CD4-positive, CD25-positive, alpha-beta regulatory T cell (primary cell): ENCODE measurements at regions not wholly inside any gene's neighbourhood (a gene's known extent, or its start where the extent isn't known, plus 50 kb on each side); places are given as distances from the start of the nearest gene placed in this dataset.

Experiments
- ATAC-seq, 2 donors: fragments of 150-1000 bp; cut with Tn5 transposase; one replicate each; pipeline ENCODE4 v1.10.0; 2021; ENCODE audit warnings: low read depth in 2 of 2, moderate number of reproducible peaks in 2 of 2, moderate library complexity in 1 of 2
- DNase-seq, 3 donors: peaks; one replicate each; pipeline versions ENCODE4 v3.0.0 to v3.0.0-alpha.2; 2012 to 2022; ENCODE audit warnings: mixed read lengths in 1 of 3
- H3K27ac ChIP-seq: one replicate; pipeline ENCODE4 v1.7.0; 2013; ENCODE audit warnings: mild to moderate bottlenecking, low read length; ENCODE audit not compliant: insufficient read depth, poor library complexity, severe bottlenecking
- H3K27me3 ChIP-seq: one replicate; pipeline ENCODE4 v1.7.0; 2013; ENCODE audit warnings: low read length; ENCODE audit not compliant: control insufficient read depth, insufficient read depth
- H3K36me3 ChIP-seq: one replicate; pipeline ENCODE4 v1.7.0; 2013; ENCODE audit warnings: mild to moderate bottlenecking, low read length, moderate library complexity; ENCODE audit not compliant: control insufficient read depth, insufficient read depth
- H3K4me1 ChIP-seq: 2 replicates; pipeline ENCODE4 v1.7.0; 2013; ENCODE audit warnings: mild to moderate bottlenecking, low read length; ENCODE audit not compliant: insufficient read depth, control insufficient read depth, poor library complexity, severe bottlenecking
- H3K4me3 ChIP-seq: one replicate; pipeline ENCODE4 v1.7.0; 2013; ENCODE audit warnings: low read depth, mild to moderate bottlenecking, low read length, moderate library complexity
- H3K9me3 ChIP-seq, 2 experiments: 1 replicate in 1 of 2; 2 replicates in 1 of 2; pipeline ENCODE4 v1.7.0; 2013; ENCODE audit warnings: low read length in 2 of 2, mild to moderate bottlenecking in 1 of 2, moderate library complexity in 1 of 2; ENCODE audit not compliant: control insufficient read depth in 2 of 2
- H3K27ac Mint-ChIP-seq, 3 donors: one replicate each; pipeline ENCODE4 v1.8.0; 2020 to 2022; ENCODE audit warnings: mild to moderate bottlenecking in 3 of 3, mixed read lengths in 3 of 3, moderate library complexity in 2 of 3
- H3K27me3 Mint-ChIP-seq: one replicate; pipeline ENCODE4 v1.8.0; 2022; ENCODE audit warnings: mild to moderate bottlenecking, mixed read lengths
- H3K36me3 Mint-ChIP-seq: one replicate; pipeline ENCODE4 v1.8.0; 2020; ENCODE audit warnings: mixed read lengths
- H3K4me1 Mint-ChIP-seq, 4 donors: one replicate each; pipeline ENCODE4 v1.8.0; 2020 to 2022; ENCODE audit warnings: mixed read lengths in 4 of 4, mild to moderate bottlenecking in 1 of 4
- H3K4me3 Mint-ChIP-seq, 4 donors: one replicate each; pipeline ENCODE4 v1.8.0; 2020 to 2022; ENCODE audit warnings: mild to moderate bottlenecking in 4 of 4, mixed read lengths in 4 of 4, moderate library complexity in 3 of 4
- H3K9me3 Mint-ChIP-seq, 7 donors: one replicate each; pipeline ENCODE4 v1.8.0; 2020 to 2022; ENCODE audit warnings: mixed read lengths in 7 of 7, mild to moderate bottlenecking in 3 of 7, moderate library complexity in 2 of 7

- Mint-ChIP-seq H3K4me3 (no peak overlapping the region), H3K27ac (no peak overlapping the region), H3K9me3 (peaks cover 6 to 32% (median 11%) of the 10 kb centered on the region in 7 donors), H3K27me3 (no peaks in the 10 kb centered on the region), H3K4me1 (no peaks in the 10 kb centered on the region), H3K36me3 (no peaks in the 10 kb centered on the region)
- H3K27me3 ChIP-seq = no peaks in the 10 kb centered on the region
- ATAC-seq (no peak), DNase-seq (no peak)
- no peaks in the 10 kb centered on the region for H3K36me3 ChIP-seq
- H3K9me3 ChIP-seq = peaks cover 0 to 18% of the 10 kb centered on the region in 2 experiments
- H3K4me3 ChIP-seq = no peak overlapping the region
- H3K27ac ChIP-seq = no peak overlapping the region
- no peaks in the 10 kb centered on the region for H3K4me1 ChIP-seq
Measured at GRCh38 chr16:8063159-8063558, 527.2 kb downstream of the TMEM114 start.

GRCh38 chr16:8062677-8063076 lies 527.6 kb downstream of the TMEM114 start:
- H3K4me1 Mint-ChIP-seq = no peaks in the 10 kb centered on the region
- Histone ChIP-seq H3K4me1 (no peaks in the 10 kb centered on the region), H3K27me3 (no peaks in the 10 kb centered on the region), H3K27ac (no peak overlapping the region), H3K9me3 (peaks cover 0 to 18% of the 10 kb centered on the region in 2 experiments), H3K36me3 (no peaks in the 10 kb centered on the region), H3K4me3 (no peak overlapping the region)
- DNase-seq (no peak), ATAC-seq (no peak)
- no peaks in the 10 kb centered on the region for H3K27me3 Mint-ChIP-seq
- peaks cover 6 to 31% (median 11%) of the 10 kb centered on the region in 7 donors for H3K9me3 Mint-ChIP-seq
- no peak overlapping the region for H3K4me3 Mint-ChIP-seq
- H3K27ac Mint-ChIP-seq = no peak overlapping the region
- no peaks in the 10 kb centered on the region for H3K36me3 Mint-ChIP-seq

GRCh38 chr16:8055761-8056160 lies 534.5 kb downstream of the TMEM114 start:
- Histone ChIP-seq H3K4me1 (no peaks in the 10 kb centered on the region), H3K9me3 (peaks cover 0 to 4% of the 10 kb centered on the region in 2 experiments), H3K36me3 (no peaks in the 10 kb centered on the region), H3K27me3 (no peaks in the 10 kb centered on the region), H3K4me3 (no peak overlapping the region), H3K27ac (no peak overlapping the region)
- no peak for DNase-seq
- ATAC-seq = no peak
- H3K36me3 Mint-ChIP-seq = no peaks in the 10 kb centered on the region
- H3K9me3 Mint-ChIP-seq = peaks cover 0 to 17% (median 7%) of the 10 kb centered on the region in 7 donors
- H3K4me3 Mint-ChIP-seq = no peak overlapping the region
- no peak overlapping the region for H3K27ac Mint-ChIP-seq
- H3K4me1 Mint-ChIP-seq = peaks cover 0 to 5% (median 0%) of the 10 kb centered on the region in 4 donors
- no peaks in the 10 kb centered on the region for H3K27me3 Mint-ChIP-seq

DNA sequence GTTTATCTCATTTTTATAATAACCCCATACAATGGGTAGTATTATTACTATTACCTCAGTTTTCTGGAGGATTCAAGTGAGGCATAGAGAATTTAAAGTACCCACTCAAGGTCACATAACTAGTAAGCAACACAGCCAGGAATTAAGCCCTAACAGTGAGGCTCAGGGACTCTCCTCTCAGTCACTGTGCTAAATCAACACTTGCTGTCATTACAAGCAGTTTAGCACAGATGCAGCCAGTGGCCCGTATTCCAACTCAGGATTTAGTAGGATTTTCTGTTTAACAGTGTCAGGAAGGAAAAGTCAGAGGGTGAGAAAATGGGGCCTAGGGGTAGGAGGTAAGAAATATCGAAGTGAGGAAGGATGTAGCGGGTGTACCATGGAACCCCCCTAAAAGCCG lies 536.9 kb downstream of the TMEM114 start:
- no peaks in the 10 kb centered on the region for H3K27me3 Mint-ChIP-seq
- Histone ChIP-seq H3K27ac (no peak overlapping the region), H3K4me1 (no peaks in the 10 kb centered on the region), H3K4me3 (no peak overlapping the region), H3K27me3 (no peaks in the 10 kb centered on the region), H3K36me3 (no peaks in the 10 kb centered on the region), H3K9me3 (peaks cover 0 to 4% of the 10 kb centered on the region in 2 experiments)
- ATAC-seq = no peak
- DNase-seq = no peak
- no peaks in the 10 kb centered on the region for H3K36me3 Mint-ChIP-seq
- H3K9me3 Mint-ChIP-seq = peaks cover 0 to 21% (median 7%) of the 10 kb centered on the region in 7 donors
- H3K4me1 Mint-ChIP-seq = peaks cover 0 to 5% (median 0%) of the 10 kb centered on the region in 4 donors
- no peak overlapping the region for H3K4me3 Mint-ChIP-seq
- H3K27ac Mint-ChIP-seq = no peak overlapping the region

- H3K4me1 Mint-ChIP-seq = peaks cover 0 to 5% (median 0%) of the 10 kb centered on the region in 4 donors
- H3K9me3 Mint-ChIP-seq = peaks cover 3 to 27% (median 17%) of the 10 kb centered on the region in 7 donors
- H3K4me3 Mint-ChIP-seq = no peak overlapping the region
- no peaks in the 10 kb centered on the region for H3K27me3 ChIP-seq
- no peak overlapping the region for H3K27ac Mint-ChIP-seq
- no peak for ATAC-seq
- peaks cover 2 to 8% of the 10 kb centered on the region in 2 experiments for H3K9me3 ChIP-seq
- no peaks in the 10 kb centered on the region for H3K27me3 Mint-ChIP-seq
- H3K4me1 ChIP-seq = no peaks in the 10 kb centered on the region
- DNase-seq = no peak
- no peaks in the 10 kb centered on the region for H3K36me3 ChIP-seq
- H3K4me3 ChIP-seq = no peak overlapping the region
- H3K27ac ChIP-seq = no peak overlapping the region
- H3K36me3 Mint-ChIP-seq = no peaks in the 10 kb centered on the region
Measured at GRCh38 chr16:8048433-8048832, 541.9 kb downstream of the TMEM114 start.

GRCh38 chr16:8047736-8048135 lies 542.6 kb downstream of the TMEM114 start:
- ATAC-seq = no peak
- no peak overlapping the region for H3K4me3 ChIP-seq
- H3K4me3 Mint-ChIP-seq = no peak overlapping the region

GRCh38 chr16:8044796-8045195 lies 545.5 kb downstream of the TMEM114 start:
- H3K27ac ChIP-seq = no peak overlapping the region
- no peak overlapping the region for H3K4me3 ChIP-seq
- no peak overlapping the region for H3K27ac Mint-ChIP-seq
- H3K4me3 Mint-ChIP-seq = no peak overlapping the region
- H3K27me3 ChIP-seq = no peaks in the 10 kb centered on the region
- ATAC-seq (no peak), DNase-seq (no peak)
- H3K36me3 ChIP-seq = no peaks in the 10 kb centered on the region
- H3K9me3 ChIP-seq = peaks cover 2 to 8% of the 10 kb centered on the region in 2 experiments
- H3K9me3 Mint-ChIP-seq = peaks cover 3 to 18% (median 8%) of the 10 kb centered on the region in 7 donors
- no peaks in the 10 kb centered on the region for H3K27me3 Mint-ChIP-seq
- H3K4me1 ChIP-seq = no peaks in the 10 kb centered on the region
- H3K4me1 Mint-ChIP-seq = no peaks in the 10 kb centered on the region
- no peaks in the 10 kb centered on the region for H3K36me3 Mint-ChIP-seq

More at GRCh38 chr16:8047736-8048135, 542.6 kb downstream of the TMEM114 start:
- H3K36me3 ChIP-seq = no peaks in the 10 kb centered on the region
- H3K27ac ChIP-seq = no peak overlapping the region
- Mint-ChIP-seq H3K36me3 (no peaks in the 10 kb centered on the region), H3K9me3 (peaks cover 3 to 26% (median 15%) of the 10 kb centered on the region in 7 donors), H3K4me1 (peaks cover 0 to 5% (median 0%) of the 10 kb centered on the region in 4 donors), H3K27me3 (no peaks in the 10 kb centered on the region), H3K27ac (no peak overlapping the region)
- H3K27me3 ChIP-seq = no peaks in the 10 kb centered on the region
- DNase-seq = no peak
- peaks cover 2 to 8% of the 10 kb centered on the region in 2 experiments for H3K9me3 ChIP-seq
- no peaks in the 10 kb centered on the region for H3K4me1 ChIP-seq

GRCh38 chr16:8032406-8032805 lies 557.9 kb downstream of the TMEM114 start:
- DNase-seq (no peak), ATAC-seq (no peak)
- H3K36me3 Mint-ChIP-seq = no peaks in the 10 kb centered on the region
- H3K27ac Mint-ChIP-seq = no peak overlapping the region
- Histone ChIP-seq H3K36me3 (no peaks in the 10 kb centered on the region), H3K27me3 (no peaks in the 10 kb centered on the region), H3K4me3 (no peak overlapping the region), H3K4me1 (no peaks in the 10 kb centered on the region), H3K27ac (no peak overlapping the region), H3K9me3 (peaks cover 0 to 4% of the 10 kb centered on the region in 2 experiments)
- H3K4me1 Mint-ChIP-seq = no peaks in the 10 kb centered on the region
- H3K27me3 Mint-ChIP-seq = no peaks in the 10 kb centered on the region
- H3K9me3 Mint-ChIP-seq = peaks cover 0 to 14% (median 8%) of the 10 kb centered on the region in 7 donors
- no peak overlapping the region for H3K4me3 Mint-ChIP-seq
